ENCODE measurements at regions not wholly inside any gene's neighbourhood (a gene's known extent, or its start where the extent isn't known, plus 50 kb on each side); places are given as distances from the start of the nearest gene placed in this dataset.

GRCh38 chr9:126208216-126208758 lies 118.3 kb upstream of the MVB12B start:
- TF ChIP-seq POLR2A (IDR thresholded peaks at IDR 0.05) (no peak), CTCF (IDR thresholded peaks at IDR 0.05) (no peak)
